ENCODE measurements at regions not wholly inside any gene's neighbourhood (a gene's known extent, or its start where the extent isn't known, plus 50 kb on each side); places are given as distances from the start of the nearest gene placed in this dataset.

DNA sequence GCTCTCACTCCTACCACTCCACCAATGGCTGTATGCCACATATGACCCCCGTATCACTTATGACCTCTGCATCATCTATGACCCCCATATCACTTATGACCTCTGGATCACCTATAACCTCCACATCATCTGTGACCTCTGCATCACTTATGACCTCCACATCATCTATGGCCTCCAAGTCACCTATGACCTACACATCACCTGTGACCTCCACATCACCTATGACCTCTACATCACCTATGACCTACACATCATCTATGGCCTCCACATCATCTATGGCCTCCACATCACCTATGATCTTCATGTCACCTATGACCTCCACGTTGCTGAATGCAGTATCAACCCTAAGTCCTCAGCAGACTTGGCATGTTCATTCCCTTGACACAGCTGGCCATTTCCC is 271.2 kb downstream of the MATN1 start:
- no peaks in the 10 kb centered on the region for H3K27me3 ChIP-seq (ENCODE audit: insufficient read depth, low read length)
- no peak overlapping the region for H3K27ac ChIP-seq (ENCODE audit: low read depth, low read length)
- no peaks in the 10 kb centered on the region for H4K20me1 ChIP-seq (ENCODE audit: insufficient read depth)
- H3K4me3 ChIP-seq (replicated peaks in 1 of 2; ENCODE audit: low read depth in 1 of 2, low read length in 2 of 2), result no peak overlapping the region
- H2AFZ ChIP-seq (ENCODE audit: low read depth, low read length, poor library complexity, severe bottlenecking), result no peak overlapping the region
- CTCF ChIA-PET, result interaction anchor here (0.5 kb wide), 1 partner anchor 54 kb away, joined by 3 read pairs; no protein-coding TSS in a partner anchor
- no peaks in the 10 kb centered on the region for H3K79me2 ChIP-seq (ENCODE audit: insufficient read depth, low read length)
- TF ChIP-seq CEBPB (IDR thresholded peaks at IDR 0.05; ENCODE audit: low read depth), result no peak
- TF ChIP-seq JUND (IDR thresholded peaks at IDR 0.05), result no peak
- TF ChIP-seq SRF (IDR thresholded peaks at IDR 0.05; ENCODE audit: low read depth), result no peak
- TF ChIP-seq EZH2phosphoT487 (IDR thresholded peaks at IDR 0.05; ENCODE audit: borderline replicate concordance), result no peak
- no peak for TF ChIP-seq ZBTB33 (IDR thresholded peaks at IDR 0.05; ENCODE audit: extremely low read depth, insufficient replicate concordance, low read length)
- TF ChIP-seq SIN3A (IDR thresholded peaks at IDR 0.05; ENCODE audit: low read depth), result no peak
- no peak for TF ChIP-seq YY1 (IDR thresholded peaks at IDR 0.05; ENCODE audit: extremely low read depth, insufficient replicate concordance, low read depth, low read length)
- TF ChIP-seq EGR1 (IDR thresholded peaks at IDR 0.05; ENCODE audit: low read depth), result no peak
- no peak for TF ChIP-seq POLR2A (IDR thresholded peaks at IDR 0.05; ENCODE audit: borderline replicate concordance, extremely low read depth, insufficient read depth, insufficient read length)
- BruUV-seq (replicated peaks), result no TSS peak
- intact Hi-C loops (cut with micrococcal nuclease), result loop anchor here (5.0 kb wide), 1 partner anchor 1075 kb away; no protein-coding TSS in a partner anchor
- H3K9me2 ChIP-seq (ENCODE audit: insufficient read depth), result no peaks in the 10 kb centered on the region
- POLR2A ChIA-PET, result no interaction called here
- no peak overlapping the region for H3K9ac ChIP-seq (ENCODE audit: low read length)
- H3K4me2 ChIP-seq (ENCODE audit: low read length), result no peak overlapping the region
- H3K4me1 ChIP-seq (ENCODE audit: control insufficient read depth in 1 of 2, insufficient read depth in 2 of 2, low read length in 2 of 2), result no peaks in the 10 kb centered on the region
- ATAC-seq, result no peak
- no peaks in the 10 kb centered on the region for H3K36me3 ChIP-seq (ENCODE audit: control insufficient read depth in 1 of 2, insufficient read depth in 2 of 2, low read length in 2 of 2)
- RAD21 ChIA-PET (ENCODE audit: low non-redundant PET in 1 of 2, low total read pairs in 2 of 2, uncharacterized antibody in 2 of 2, unreplicated experiment in 2 of 2), result no interaction called here
- no peaks in the 10 kb centered on the region for H3K9me3 ChIP-seq (ENCODE audit: control insufficient read depth in 1 of 2, insufficient read depth in 1 of 2, low read depth in 1 of 2, low read length in 2 of 2)
- no peak for DNase-seq (ENCODE audit: low read depth, low spot score)

All from HCT116 (cell line).